Fibroblast of pulmonary artery (primary cell): ENCODE measurements at regions not wholly inside any gene's neighbourhood (a gene's known extent, or its start where the extent isn't known, plus 50 kb on each side); places are given as distances from the start of the nearest gene placed in this dataset.

ENCODE experiments used
- DNase-seq: peaks from one replicate; pipeline ENCODE4 v3.0.0-alpha.2; 2010; ENCODE audit warnings: low read depth
- H3K4me3 ChIP-seq: replicated peaks from 2 replicates; pipeline ENCODE4 v1.5.1; 2011; ENCODE audit warnings: low read depth, mild to moderate bottlenecking, control low read depth, low read length, moderate library complexity
- CTCF ChIP-seq: IDR thresholded peaks from 2 replicates; pipeline ENCODE4 v1.5.1; 2011; ENCODE audit warnings: mild to moderate bottlenecking, control low read depth, low read length, inconsistent platforms; ENCODE audit errors: missing control alignments

DNA sequence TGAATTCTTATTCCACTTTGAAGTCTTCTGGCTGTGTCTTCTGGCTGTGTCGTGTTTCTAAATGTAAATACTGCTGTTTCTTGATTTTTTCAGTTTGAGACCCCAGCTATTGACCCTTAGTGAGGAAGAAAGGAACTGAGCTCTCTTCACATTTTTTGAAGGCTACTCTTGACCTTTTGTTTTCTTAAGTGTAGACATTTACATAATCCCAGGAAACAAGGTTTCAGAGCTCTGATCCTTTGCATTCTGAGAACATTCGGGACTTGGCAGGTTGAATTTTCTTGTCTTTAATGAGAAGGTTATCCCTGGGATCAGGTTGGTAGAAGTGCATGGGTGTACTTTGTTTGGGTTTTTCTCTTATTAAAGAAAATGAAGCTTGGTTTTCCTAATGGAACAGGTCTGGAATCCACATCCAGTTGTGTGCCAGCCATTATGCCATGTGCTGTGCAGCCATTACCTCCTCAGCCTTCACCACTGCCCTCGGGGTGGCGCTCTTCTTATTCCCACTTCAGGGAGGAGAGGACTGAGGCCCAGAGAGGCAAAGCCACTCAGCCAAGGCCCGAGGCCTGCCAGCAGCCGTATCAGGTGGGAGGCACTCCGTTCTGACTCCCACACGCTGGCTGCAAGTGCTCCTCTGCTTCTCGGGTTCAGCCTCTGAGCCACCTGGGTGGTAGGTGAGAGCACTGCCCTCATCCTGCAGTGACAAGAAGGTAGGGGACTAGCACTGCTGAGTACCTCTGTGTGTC, 120.9 kb downstream of the BEGAIN start:
- no peak for TF ChIP-seq CTCF
- no peak for DNase-seq
- no peak overlapping the region for H3K4me3 ChIP-seq

- no peak for TF ChIP-seq CTCF
- no peak overlapping the region for H3K4me3 ChIP-seq
- no peak for DNase-seq
Observed at GRCh38 chr14:100467046-100467750, 120.0 kb downstream of the BEGAIN start.

DNA sequence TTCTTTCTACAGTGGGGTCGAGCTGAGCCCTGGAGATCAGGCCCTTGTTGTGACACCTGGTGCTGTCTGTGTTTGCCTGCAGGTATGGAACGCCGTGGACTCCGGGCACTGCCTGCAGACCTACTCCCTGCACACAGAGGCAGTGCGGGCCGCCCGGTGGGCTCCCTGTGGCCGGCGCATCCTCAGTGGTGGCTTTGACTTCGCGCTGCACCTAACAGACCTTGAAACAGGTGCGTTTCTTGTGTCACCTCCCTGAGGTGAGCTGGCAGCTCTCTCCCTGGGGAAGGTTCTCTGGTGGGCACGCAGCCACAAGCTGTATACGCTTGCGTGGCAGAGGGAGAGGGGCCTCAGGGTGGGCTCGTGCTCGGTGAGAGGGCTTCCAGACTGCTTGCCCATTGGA, 119.3 kb downstream of the BEGAIN start:
- no peak for TF ChIP-seq CTCF
- no peak for DNase-seq
- no peak overlapping the region for H3K4me3 ChIP-seq

DNA sequence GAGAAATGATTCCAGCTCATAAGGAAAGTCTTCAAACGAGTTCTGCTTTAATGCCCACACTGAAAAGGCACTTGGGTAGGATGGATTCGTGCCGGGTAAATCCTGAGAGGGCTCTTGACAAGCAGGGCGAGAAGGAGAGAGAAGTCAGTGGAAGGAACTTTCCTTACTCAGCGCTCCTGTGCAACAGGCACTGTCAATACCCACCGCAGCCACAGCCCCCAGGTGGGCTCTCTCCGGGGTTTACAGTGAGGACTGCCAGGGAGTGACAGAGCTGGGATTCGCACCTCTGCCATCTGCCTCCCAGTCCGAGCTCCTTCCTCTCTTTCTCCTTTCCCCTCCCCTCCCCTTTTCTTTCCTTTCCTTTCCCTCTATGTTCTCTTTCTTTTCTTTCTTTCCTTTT, 118.7 kb downstream of the BEGAIN start:
- no peak for TF ChIP-seq CTCF
- DNase-seq = no peak
- H3K4me3 ChIP-seq = no peak overlapping the region

- no peak overlapping the region for H3K4me3 ChIP-seq
- DNase-seq = no peak
- no peak for TF ChIP-seq CTCF
Observed at GRCh38 chr14:100469632-100470522, 117.3 kb downstream of the BEGAIN start.

GRCh38 chr14:100470523-100470897, 116.7 kb downstream of the BEGAIN start:
- no peak for DNase-seq
- no peak overlapping the region for H3K4me3 ChIP-seq
- TF ChIP-seq CTCF = no peak
